Mucosa of rectum (tissue), 2 donors: ENCODE measurements at regions not wholly inside any gene's neighbourhood (a gene's known extent, or its start where the extent isn't known, plus 50 kb on each side); places are given as distances from the start of the nearest gene placed in this dataset.

Source experiments
- H3K27ac ChIP-seq, 2 donors: one replicate each; pipeline ENCODE4 v1.7.0; 2013; ENCODE audit warnings: inconsistent platforms in 2 of 2, low read depth in 2 of 2, low read length in 2 of 2
- H3K27me3 ChIP-seq, 2 donors: one replicate each; pipeline ENCODE4 v1.7.0; 2013; ENCODE audit warnings: low read length in 2 of 2; ENCODE audit not compliant: control insufficient read depth in 2 of 2, insufficient read depth in 2 of 2
- H3K36me3 ChIP-seq, 2 donors: one replicate each; pipeline ENCODE4 v1.7.0; 2013; ENCODE audit warnings: low read length in 2 of 2; ENCODE audit not compliant: control insufficient read depth in 2 of 2, insufficient read depth in 2 of 2
- H3K4me1 ChIP-seq, 2 donors: one replicate each; pipeline ENCODE4 v1.7.0; 2013; ENCODE audit warnings: low read length in 2 of 2, mild to moderate bottlenecking in 1 of 2; ENCODE audit not compliant: control insufficient read depth in 2 of 2, insufficient read depth in 2 of 2
- H3K4me3 ChIP-seq, 2 donors: one replicate each; pipeline ENCODE4 v1.7.0; 2013; ENCODE audit warnings: low read length in 2 of 2
- H3K9ac ChIP-seq, 2 donors: one replicate each; pipeline ENCODE4 v1.7.0; 2013; ENCODE audit warnings: low read length in 2 of 2, low read depth in 1 of 2, mild to moderate bottlenecking in 1 of 2
- H3K9me3 ChIP-seq, 2 donors: one replicate each; pipeline ENCODE4 v1.7.0; 2013; ENCODE audit warnings: low read length in 2 of 2; ENCODE audit not compliant: control insufficient read depth in 2 of 2
- donor health status: healthy.
- donor health status: Normal muscosa, but diverticular disease.

- Histone ChIP-seq H3K9me3 (no peaks in the 10 kb centered on the region), H3K4me3 (no peak overlapping the region), H3K36me3 (no peaks in the 10 kb centered on the region), H3K4me1 (no peaks in the 10 kb centered on the region), H3K27me3 (no peaks in the 10 kb centered on the region), H3K27ac (peak overlapping the region in 1 of 2 donors; percentile 35), H3K9ac (no peak overlapping the region)
Observed at GRCh38 chr7:145692237-145692950, 424.2 kb upstream of the CNTNAP2 start.

GRCh38 chr7:145691377-145691914 lies 425.2 kb upstream of the CNTNAP2 start:
- Histone ChIP-seq H3K36me3 (no peaks in the 10 kb centered on the region), H3K27ac (no peak overlapping the region), H3K9me3 (no peaks in the 10 kb centered on the region), H3K9ac (no peak overlapping the region), H3K4me1 (no peaks in the 10 kb centered on the region), H3K27me3 (no peaks in the 10 kb centered on the region), H3K4me3 (no peak overlapping the region)

GRCh38 chr7:145681646-145682045 lies 435.0 kb upstream of the CNTNAP2 start:
- no peaks in the 10 kb centered on the region for H3K27me3 ChIP-seq
- H3K27ac ChIP-seq: no peak overlapping the region
- peaks cover 0 to 2% of the 10 kb centered on the region in 2 donors for H3K9me3 ChIP-seq
- H3K4me1 ChIP-seq: no peaks in the 10 kb centered on the region
- no peak overlapping the region for H3K9ac ChIP-seq
- no peaks in the 10 kb centered on the region for H3K36me3 ChIP-seq
- H3K4me3 ChIP-seq: no peak overlapping the region

- Histone ChIP-seq H3K27ac (no peak overlapping the region), H3K4me3 (no peak overlapping the region), H3K9me3 (peaks cover 0 to 2% of the 10 kb centered on the region in 2 donors), H3K27me3 (no peaks in the 10 kb centered on the region), H3K36me3 (no peaks in the 10 kb centered on the region), H3K4me1 (no peaks in the 10 kb centered on the region), H3K9ac (no peak overlapping the region)
Observed at GRCh38 chr7:145681159-145681558, 435.4 kb upstream of the CNTNAP2 start.

GRCh38 chr7:145665499-145666258 lies 450.9 kb upstream of the CNTNAP2 start:
- H3K27ac ChIP-seq: no peak overlapping the region
- H3K36me3 ChIP-seq: no peaks in the 10 kb centered on the region
- no peak overlapping the region for H3K4me3 ChIP-seq
- no peaks in the 10 kb centered on the region for H3K27me3 ChIP-seq
- H3K9me3 ChIP-seq: no peaks in the 10 kb centered on the region
- no peak overlapping the region for H3K9ac ChIP-seq
- no peaks in the 10 kb centered on the region for H3K4me1 ChIP-seq

GRCh38 chr7:145655666-145656065 lies 460.9 kb upstream of the CNTNAP2 start:
- H3K27ac ChIP-seq: no peak overlapping the region

GRCh38 chr7:145645135-145645515 lies 471.5 kb upstream of the CNTNAP2 start:
- no peak overlapping the region for H3K4me3 ChIP-seq

More at GRCh38 chr7:145655666-145656065, 460.9 kb upstream of the CNTNAP2 start:
- H3K36me3 ChIP-seq: no peaks in the 10 kb centered on the region
- H3K4me1 ChIP-seq: no peaks in the 10 kb centered on the region
- no peaks in the 10 kb centered on the region for H3K27me3 ChIP-seq
- no peak overlapping the region for H3K9ac ChIP-seq
- H3K4me3 ChIP-seq: no peak overlapping the region
- H3K9me3 ChIP-seq: no peaks in the 10 kb centered on the region

GRCh38 chr7:145644426-145645134 lies 472.0 kb upstream of the CNTNAP2 start:
- H3K27ac ChIP-seq: no peak overlapping the region
- no peaks in the 10 kb centered on the region for H3K27me3 ChIP-seq
- H3K9me3 ChIP-seq: no peaks in the 10 kb centered on the region

More at GRCh38 chr7:145645135-145645515, 471.5 kb upstream of the CNTNAP2 start:
- Histone ChIP-seq H3K27ac (no peak overlapping the region), H3K4me1 (no peaks in the 10 kb centered on the region), H3K9me3 (no peaks in the 10 kb centered on the region), H3K27me3 (no peaks in the 10 kb centered on the region), H3K36me3 (no peaks in the 10 kb centered on the region), H3K9ac (no peak overlapping the region)

GRCh38 chr7:145643981-145644380 lies 472.6 kb upstream of the CNTNAP2 start:
- no peaks in the 10 kb centered on the region for H3K36me3 ChIP-seq
- no peak overlapping the region for H3K9ac ChIP-seq
- H3K4me1 ChIP-seq: no peaks in the 10 kb centered on the region
- no peak overlapping the region for H3K27ac ChIP-seq
- no peak overlapping the region for H3K4me3 ChIP-seq
- no peaks in the 10 kb centered on the region for H3K27me3 ChIP-seq
- no peaks in the 10 kb centered on the region for H3K9me3 ChIP-seq

More at GRCh38 chr7:145644426-145645134, 472.0 kb upstream of the CNTNAP2 start:
- Histone ChIP-seq H3K4me3 (no peak overlapping the region), H3K9ac (no peak overlapping the region), H3K36me3 (no peaks in the 10 kb centered on the region), H3K4me1 (no peaks in the 10 kb centered on the region)

GRCh38 chr7:145633513-145633912 lies 483.1 kb upstream of the CNTNAP2 start:
- H3K27me3 ChIP-seq: no peaks in the 10 kb centered on the region
- H3K4me1 ChIP-seq: no peaks in the 10 kb centered on the region
- H3K27ac ChIP-seq: no peak overlapping the region
- H3K36me3 ChIP-seq: no peaks in the 10 kb centered on the region
- no peak overlapping the region for H3K4me3 ChIP-seq
- no peak overlapping the region for H3K9ac ChIP-seq
- no peaks in the 10 kb centered on the region for H3K9me3 ChIP-seq
